IPS DF 6.9 (cell line): ENCODE measurements at regions not wholly inside any gene's neighbourhood (a gene's known extent, or its start where the extent isn't known, plus 50 kb on each side); places are given as distances from the start of the nearest gene placed in this dataset.

Source experiments
- DNase-seq: peaks from one replicate; pipeline ENCODE4 v3.0.0-alpha.2; 2013; ENCODE audit warnings: low read depth, low spot score
- H3K27ac ChIP-seq: one replicate; pipeline ENCODE4 v1.5.1; 2013; ENCODE audit warnings: low read length, control low read depth
- H3K27me3 ChIP-seq: 2 replicates; pipeline ENCODE4 v1.6.1; 2013; ENCODE audit warnings: mild to moderate bottlenecking, low read length; ENCODE audit not compliant: control insufficient read depth, insufficient read depth
- H3K36me3 ChIP-seq: 2 replicates; pipeline ENCODE4 v1.6.1; 2013; ENCODE audit warnings: low read length; ENCODE audit not compliant: control insufficient read depth, insufficient read depth
- H3K4me1 ChIP-seq: 2 replicates; pipeline ENCODE4 v1.6.1; 2013; ENCODE audit warnings: low read length; ENCODE audit not compliant: control insufficient read depth, insufficient read depth
- H3K4me3 ChIP-seq: 2 replicates; pipeline ENCODE4 v1.5.1; 2013; ENCODE audit warnings: mild to moderate bottlenecking, low read length
- H3K9me3 ChIP-seq: 2 replicates; pipeline ENCODE4 v1.6.1; 2013; ENCODE audit warnings: low read length, inconsistent platforms; ENCODE audit not compliant: control insufficient read depth, insufficient read depth
- WGBS: extraction: QIAGEN DNeasy Blood & Tissue Kit; methylation state at CpG from one replicate; pipeline ENCODE4 v1.1.7; 2013; ENCODE audit warnings: mixed read lengths, missing lambda C conversion rate; ENCODE audit not compliant: insufficient read length, insufficient coverage; 5-methylcytosine and 5-hydroxymethylcytosine counted together

DNA sequence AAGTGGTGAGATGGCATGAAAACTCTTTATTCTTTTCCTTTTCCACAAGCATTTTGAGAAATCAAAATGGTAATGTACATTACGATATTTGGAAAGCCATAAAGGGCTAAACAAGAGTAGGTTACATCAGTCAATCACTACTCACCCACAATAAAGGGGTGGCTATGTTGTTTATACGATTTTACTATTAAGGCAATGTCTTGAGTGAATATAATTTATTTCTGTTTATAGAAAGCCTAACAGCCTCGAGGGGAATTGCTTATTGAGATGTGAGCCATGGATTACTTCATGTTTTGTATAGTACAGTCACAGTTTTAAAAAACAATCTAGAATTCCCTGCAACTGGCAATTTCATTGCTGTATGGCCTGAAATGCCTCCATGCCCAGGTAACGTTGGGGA is 237.5 kb upstream of the RBBP8 start:
- Histone ChIP-seq H3K4me3 (no peak overlapping the region), H3K9me3 (no peaks in the 10 kb centered on the region), H3K36me3 (no peaks in the 10 kb centered on the region), H3K27ac (no peak overlapping the region), H3K4me1 (no peaks in the 10 kb centered on the region), H3K27me3 (no peaks in the 10 kb centered on the region)
- no peak for DNase-seq
- no CpG with 5 or more reads among the region's 4 CpGs for WGBS

DNA sequence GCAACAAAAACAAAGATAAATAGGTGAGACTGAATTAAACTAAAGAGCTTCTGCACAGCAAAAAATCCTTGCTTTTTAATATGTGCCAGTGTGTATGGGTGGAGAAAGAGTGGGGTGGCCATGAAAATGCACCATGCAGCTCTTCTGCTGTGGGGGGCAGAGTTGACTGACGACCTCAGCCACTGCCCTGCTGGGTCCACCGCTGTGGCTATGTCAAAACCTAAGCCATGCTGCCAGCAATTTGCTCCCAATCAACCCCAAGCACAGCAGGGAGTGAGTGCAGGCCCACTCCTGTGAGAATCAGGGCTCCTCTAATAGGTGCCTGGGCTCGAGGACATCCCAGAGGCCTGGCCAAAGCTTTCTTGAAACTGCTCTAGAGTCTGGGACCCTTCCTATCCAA is 235.6 kb upstream of the RBBP8 start:
- no peaks in the 10 kb centered on the region for H3K36me3 ChIP-seq
- no peak overlapping the region for H3K27ac ChIP-seq
- no peak for DNase-seq
- no peaks in the 10 kb centered on the region for H3K27me3 ChIP-seq
- no peaks in the 10 kb centered on the region for H3K9me3 ChIP-seq
- H3K4me3 ChIP-seq, result no peak overlapping the region
- no CpG with 5 or more reads among the region's 3 CpGs for WGBS
- H3K4me1 ChIP-seq, result no peaks in the 10 kb centered on the region

DNA sequence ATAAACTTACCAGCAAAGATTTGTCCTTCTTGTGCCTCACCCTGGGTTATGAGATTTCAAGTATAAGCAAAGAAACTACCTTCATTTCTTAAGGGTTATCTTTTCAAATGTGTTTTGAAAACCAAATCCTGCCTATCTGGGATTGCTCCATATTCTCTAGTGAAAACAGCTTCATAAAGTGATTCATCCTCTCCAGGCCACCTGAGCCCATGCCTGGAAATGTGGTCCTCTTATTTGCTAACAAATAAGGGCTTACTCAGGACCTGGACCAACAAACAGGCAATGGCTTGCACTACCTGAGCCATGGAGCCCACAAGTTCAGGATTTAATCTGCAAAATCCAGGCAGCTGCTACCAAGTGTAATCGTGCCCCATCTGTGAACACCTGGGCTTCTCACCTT is 234.4 kb upstream of the RBBP8 start:
- Histone ChIP-seq H3K4me3 (no peak overlapping the region), H3K36me3 (no peaks in the 10 kb centered on the region), H3K9me3 (no peaks in the 10 kb centered on the region), H3K27ac (no peak overlapping the region), H3K27me3 (no peaks in the 10 kb centered on the region), H3K4me1 (no peaks in the 10 kb centered on the region)
- no CpG with 5 or more reads among the region's 1 CpG for WGBS
- no peak for DNase-seq

DNA sequence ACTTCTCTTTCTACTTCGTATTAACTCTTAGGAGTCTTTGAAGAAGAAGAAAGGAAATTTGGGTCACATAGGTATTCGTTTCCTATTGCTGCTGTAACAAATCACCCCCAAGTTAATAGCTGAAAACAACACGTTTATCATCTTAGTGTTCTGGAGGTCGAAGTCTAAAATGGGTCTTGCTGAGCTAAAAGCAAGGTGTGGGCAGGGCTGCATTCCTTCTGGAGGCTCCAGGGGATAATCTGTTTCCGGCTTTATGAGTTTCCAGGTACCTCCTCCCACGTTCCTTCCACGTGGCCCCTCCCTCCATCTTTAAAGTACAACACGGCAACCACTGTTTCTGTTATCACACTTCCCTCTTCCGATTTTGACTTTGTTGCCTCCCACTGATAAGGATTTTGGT is 233.5 kb upstream of the RBBP8 start:
- H3K36me3 ChIP-seq, result no peaks in the 10 kb centered on the region
- no peaks in the 10 kb centered on the region for H3K4me1 ChIP-seq
- no peak for DNase-seq
- H3K4me3 ChIP-seq, result no peak overlapping the region
- no peaks in the 10 kb centered on the region for H3K9me3 ChIP-seq
- H3K27ac ChIP-seq, result no peak overlapping the region
- no peaks in the 10 kb centered on the region for H3K27me3 ChIP-seq
- WGBS, result no CpG with 5 or more reads among the region's 9 CpGs

DNA sequence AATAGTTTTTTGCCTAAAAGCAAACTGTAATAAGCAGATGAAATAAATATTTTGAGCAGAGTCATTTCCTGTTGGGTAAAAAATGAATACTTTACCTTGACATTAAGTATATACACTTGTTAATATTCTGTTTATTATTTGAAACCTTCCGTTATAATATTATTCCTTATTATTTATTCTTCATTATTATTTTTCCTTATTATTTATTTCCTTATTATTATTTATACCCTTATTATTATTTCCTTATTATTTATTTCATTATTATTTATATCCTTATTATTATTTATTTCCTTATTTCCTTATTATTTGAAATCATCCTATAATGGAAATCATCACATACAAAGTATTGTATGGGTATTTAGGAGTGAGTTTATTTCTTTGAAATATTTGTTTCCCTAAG is 232.2 kb upstream of the RBBP8 start:
- Histone ChIP-seq H3K36me3 (no peaks in the 10 kb centered on the region), H3K9me3 (no peaks in the 10 kb centered on the region), H3K4me1 (no peaks in the 10 kb centered on the region), H3K27ac (no peak overlapping the region), H3K27me3 (no peaks in the 10 kb centered on the region), H3K4me3 (no peak overlapping the region)
- no peak for DNase-seq
- no CpG with 5 or more reads among the region's 1 CpG for WGBS

GRCh38 chr18:22701326-22701725 is 231.8 kb upstream of the RBBP8 start:
- Histone ChIP-seq H3K9me3 (no peaks in the 10 kb centered on the region), H3K4me3 (no peak overlapping the region), H3K4me1 (no peaks in the 10 kb centered on the region), H3K36me3 (no peaks in the 10 kb centered on the region), H3K27me3 (no peaks in the 10 kb centered on the region), H3K27ac (no peak overlapping the region)
- WGBS, result no CpG with 5 or more reads among the region's 6 CpGs
- DNase-seq, result no peak

- Histone ChIP-seq H3K36me3 (no peaks in the 10 kb centered on the region), H3K9me3 (no peaks in the 10 kb centered on the region), H3K27me3 (no peaks in the 10 kb centered on the region), H3K4me3 (no peak overlapping the region), H3K27ac (no peak overlapping the region), H3K4me1 (no peaks in the 10 kb centered on the region)
- no peak for DNase-seq
- no CpG with 5 or more reads among the region's 4 CpGs for WGBS
Observed at GRCh38 chr18:22701795-22702194, 231.3 kb upstream of the RBBP8 start.

DNA sequence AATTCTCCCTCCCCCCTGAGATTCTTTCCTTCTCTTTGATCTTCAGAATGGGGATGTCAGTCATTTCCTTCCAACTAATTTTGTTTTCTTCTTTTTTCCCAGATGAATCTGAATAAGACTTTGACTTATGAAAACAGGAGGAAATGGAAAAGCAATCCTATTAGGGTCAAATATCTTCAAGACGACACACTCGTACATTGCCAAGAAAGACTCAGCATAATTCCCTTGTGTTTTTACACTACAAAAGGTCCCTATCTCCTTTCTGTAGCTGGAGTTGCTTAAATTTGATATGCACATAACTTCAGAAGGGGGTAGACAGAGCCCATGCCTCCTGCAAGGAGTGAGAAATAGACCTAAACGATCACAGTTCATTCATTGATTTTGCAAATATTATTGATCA is 230.3 kb upstream of the RBBP8 start:
- Histone ChIP-seq H3K9me3 (no peaks in the 10 kb centered on the region), H3K27ac (no peak overlapping the region), H3K36me3 (no peaks in the 10 kb centered on the region), H3K4me3 (no peak overlapping the region), H3K4me1 (no peaks in the 10 kb centered on the region), H3K27me3 (no peaks in the 10 kb centered on the region)
- DNase-seq, result no peak
- no CpG with 5 or more reads among the region's 3 CpGs for WGBS

GRCh38 chr18:22703883-22704585 is 229.1 kb upstream of the RBBP8 start:
- no CpG with 5 or more reads among the region's 9 CpGs for WGBS
- Histone ChIP-seq H3K4me1 (no peaks in the 10 kb centered on the region), H3K4me3 (no peak overlapping the region), H3K9me3 (no peaks in the 10 kb centered on the region), H3K27me3 (no peaks in the 10 kb centered on the region), H3K27ac (no peak overlapping the region), H3K36me3 (no peaks in the 10 kb centered on the region)
- DNase-seq, result peak; percentile 16

DNA sequence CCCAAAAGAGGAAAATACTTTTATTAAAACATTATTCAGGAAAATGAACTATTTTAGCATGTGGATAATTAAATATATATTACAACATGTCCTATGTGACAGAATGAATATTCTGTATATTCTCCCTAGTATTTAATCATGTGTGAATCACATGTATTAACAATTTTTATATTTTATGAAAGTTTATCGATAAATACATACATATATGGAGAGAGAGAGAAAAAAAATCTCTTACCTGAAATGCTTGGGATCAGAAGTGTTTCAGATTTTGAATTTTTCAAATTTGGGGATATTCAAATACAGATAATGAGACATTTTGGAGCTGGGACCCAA is 228.6 kb upstream of the RBBP8 start:
- no peaks in the 10 kb centered on the region for H3K4me1 ChIP-seq
- H3K36me3 ChIP-seq, result no peaks in the 10 kb centered on the region
- no peaks in the 10 kb centered on the region for H3K9me3 ChIP-seq
- no peaks in the 10 kb centered on the region for H3K27me3 ChIP-seq
- DNase-seq, result no peak
- H3K4me3 ChIP-seq, result no peak overlapping the region
- no CpG with 5 or more reads among the region's 1 CpG for WGBS
- no peak overlapping the region for H3K27ac ChIP-seq

GRCh38 chr18:22705328-22705727 is 227.8 kb upstream of the RBBP8 start:
- Histone ChIP-seq H3K9me3 (no peaks in the 10 kb centered on the region), H3K4me1 (no peaks in the 10 kb centered on the region), H3K36me3 (no peaks in the 10 kb centered on the region)

More at GRCh38 chr18:22705328-22705727, 227.8 kb upstream of the RBBP8 start:
- no peaks in the 10 kb centered on the region for H3K27me3 ChIP-seq
- WGBS, result no CpG with 5 or more reads among the region's 1 CpG
- no peak for DNase-seq
- no peak overlapping the region for H3K27ac ChIP-seq
- H3K4me3 ChIP-seq, result no peak overlapping the region
